ENCODE measurements at regions not wholly inside any gene's neighbourhood (a gene's known extent, or its start where the extent isn't known, plus 50 kb on each side); places are given as distances from the start of the nearest gene placed in this dataset.
"Not testable (repeated sequence)": the region's sequence is repeated elsewhere in the genome, so short reads cannot be mapped to it uniquely, and the experiment has no call there.

DNA sequence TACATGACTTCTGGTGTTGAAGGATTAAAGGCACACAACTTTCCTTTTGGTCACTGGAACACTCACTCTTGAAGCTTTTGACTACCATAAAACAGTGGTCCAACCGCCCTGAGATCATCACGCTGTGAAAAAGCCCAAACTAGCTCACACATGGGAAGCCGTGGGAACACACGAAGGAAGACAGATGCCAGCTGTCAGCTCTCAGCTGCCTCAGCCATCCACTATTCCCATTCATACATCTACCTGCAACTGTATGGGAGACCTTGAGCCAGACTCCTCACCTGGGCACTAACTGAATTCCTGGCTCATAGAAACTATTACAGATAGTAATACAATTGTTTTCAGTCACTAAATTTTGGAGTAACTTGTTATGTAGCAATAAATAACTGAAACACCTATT lies 246.1 kb downstream of the MSX2 start:
- H3K4me3 ChIP-seq (ENCODE audit: low read depth, low read length): no peak overlapping the region
- TF ChIP-seq, protein P1, sequence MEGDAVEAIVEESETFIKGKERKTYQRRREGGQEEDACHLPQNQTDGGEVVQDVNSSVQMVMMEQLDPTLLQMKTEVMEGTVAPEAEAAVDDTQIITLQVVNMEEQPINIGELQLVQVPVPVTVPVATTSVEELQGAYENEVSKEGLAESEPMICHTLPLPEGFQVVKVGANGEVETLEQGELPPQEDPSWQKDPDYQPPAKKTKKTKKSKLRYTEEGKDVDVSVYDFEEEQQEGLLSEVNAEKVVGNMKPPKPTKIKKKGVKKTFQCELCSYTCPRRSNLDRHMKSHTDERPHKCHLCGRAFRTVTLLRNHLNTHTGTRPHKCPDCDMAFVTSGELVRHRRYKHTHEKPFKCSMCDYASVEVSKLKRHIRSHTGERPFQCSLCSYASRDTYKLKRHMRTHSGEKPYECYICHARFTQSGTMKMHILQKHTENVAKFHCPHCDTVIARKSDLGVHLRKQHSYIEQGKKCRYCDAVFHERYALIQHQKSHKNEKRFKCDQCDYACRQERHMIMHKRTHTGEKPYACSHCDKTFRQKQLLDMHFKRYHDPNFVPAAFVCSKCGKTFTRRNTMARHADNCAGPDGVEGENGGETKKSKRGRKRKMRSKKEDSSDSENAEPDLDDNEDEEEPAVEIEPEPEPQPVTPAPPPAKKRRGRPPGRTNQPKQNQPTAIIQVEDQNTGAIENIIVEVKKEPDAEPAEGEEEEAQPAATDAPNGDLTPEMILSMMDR (IDR thresholded peaks at IDR 0.05; ENCODE audit: low read depth, low read length): no peak

GRCh38 chr5:174953871-174954270 lies 229.5 kb downstream of the MSX2 start:
- H3K4me3 ChIP-seq (ENCODE audit: low read depth, low read length): no peak overlapping the region
- TF ChIP-seq, protein P1 (IDR thresholded peaks at IDR 0.05; ENCODE audit: low read depth, low read length): no peak

GRCh38 chr5:174951151-174951780 lies 226.9 kb downstream of the MSX2 start:
- TF ChIP-seq, protein P1 (IDR thresholded peaks at IDR 0.05; ENCODE audit: low read depth, low read length): peak; percentile 85
- no peak overlapping the region for H3K4me3 ChIP-seq (ENCODE audit: low read depth, low read length)

GRCh38 chr5:174947548-174947947 lies 223.2 kb downstream of the MSX2 start:
- TF ChIP-seq, protein P1 (IDR thresholded peaks at IDR 0.05; ENCODE audit: low read depth, low read length): no peak
- H3K4me3 ChIP-seq (ENCODE audit: low read depth, low read length): no peak overlapping the region

GRCh38 chr5:174945853-174946252 lies 221.5 kb downstream of the MSX2 start:
- TF ChIP-seq, protein P1 (IDR thresholded peaks at IDR 0.05; ENCODE audit: low read depth, low read length): no peak
- no peak overlapping the region for H3K4me3 ChIP-seq (ENCODE audit: low read depth, low read length)

GRCh38 chr5:174943785-174944184 lies 219.4 kb downstream of the MSX2 start:
- TF ChIP-seq, protein P1 (IDR thresholded peaks at IDR 0.05; ENCODE audit: low read depth, low read length): no peak
- no peak overlapping the region for H3K4me3 ChIP-seq (ENCODE audit: low read depth, low read length)

DNA sequence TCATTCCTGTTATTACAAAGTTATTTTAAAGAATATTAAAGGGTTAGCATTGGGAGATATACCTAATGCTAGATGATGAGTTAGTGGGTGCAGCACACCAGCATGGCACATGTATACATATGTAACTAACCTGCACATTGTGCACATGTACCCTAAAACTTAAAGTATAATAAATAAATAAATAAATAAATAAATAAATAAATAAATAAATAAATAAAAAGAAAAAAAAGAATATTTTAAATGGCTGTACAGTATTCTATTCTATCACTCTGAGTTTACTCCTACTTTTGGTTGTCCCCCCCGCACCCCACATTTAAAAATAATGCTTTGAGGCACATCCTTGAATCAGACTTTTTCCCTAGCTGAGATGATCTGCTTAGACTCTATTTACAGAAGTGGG lies 218.6 kb downstream of the MSX2 start:
- H3K4me3 ChIP-seq (ENCODE audit: low read depth, low read length): not testable (repeated sequence)
